WI38 (cell line): ENCODE measurements at regions not wholly inside any gene's neighbourhood (a gene's known extent, or its start where the extent isn't known, plus 50 kb on each side); places are given as distances from the start of the nearest gene placed in this dataset.

ENCODE experiments used
- H3K4me3 ChIP-seq: 2 replicates; pipeline ENCODE4 v1.5.1; 2011; ENCODE audit warnings: low read depth, mild to moderate bottlenecking, control low read depth, low read length
- TF ChIP-seq, protein P1 (sequence below): IDR thresholded peaks from 2 replicates; pipeline ENCODE4 v1.5.1; 2012; ENCODE audit warnings: low read depth, mild to moderate bottlenecking, control low read depth, low read length

DNA sequence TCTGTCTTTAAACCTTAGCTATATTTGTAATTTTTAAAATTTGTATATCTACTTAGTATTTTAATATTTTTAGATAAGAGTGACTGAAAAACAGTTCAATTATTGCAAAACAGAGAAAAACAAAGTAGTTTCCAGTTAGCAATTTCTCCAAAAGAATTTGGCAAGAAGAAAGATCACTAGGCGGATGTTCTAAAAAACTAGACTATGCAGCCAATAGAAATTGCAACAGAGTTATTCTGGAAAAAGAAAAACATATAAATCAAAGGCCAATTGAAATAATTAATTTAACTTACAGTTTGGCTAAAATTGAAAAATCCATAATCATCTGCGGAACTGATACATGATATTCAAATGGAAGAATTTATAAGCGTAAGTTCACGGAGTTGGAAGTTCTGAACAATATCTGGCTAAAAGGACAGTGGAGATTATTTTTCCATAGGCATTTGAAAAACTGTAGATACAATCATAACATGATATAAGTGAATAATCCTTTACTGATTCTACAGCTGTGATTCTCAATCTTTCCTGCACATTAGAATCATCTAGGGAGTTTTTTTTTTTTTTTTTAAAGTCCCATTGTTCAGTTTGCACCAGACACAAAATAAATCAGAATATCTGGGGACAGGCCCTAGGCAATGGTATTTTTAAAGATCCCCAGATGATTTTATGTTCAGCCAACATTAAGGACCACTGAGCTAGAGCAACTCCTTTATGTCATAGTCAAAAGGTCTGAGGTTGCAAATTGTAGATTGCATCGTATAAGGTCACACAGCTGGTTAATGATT lies 605.1 kb upstream of the DAB2 start:
- H3K4me3 ChIP-seq, result no peak overlapping the region
- TF ChIP-seq, protein P1, sequence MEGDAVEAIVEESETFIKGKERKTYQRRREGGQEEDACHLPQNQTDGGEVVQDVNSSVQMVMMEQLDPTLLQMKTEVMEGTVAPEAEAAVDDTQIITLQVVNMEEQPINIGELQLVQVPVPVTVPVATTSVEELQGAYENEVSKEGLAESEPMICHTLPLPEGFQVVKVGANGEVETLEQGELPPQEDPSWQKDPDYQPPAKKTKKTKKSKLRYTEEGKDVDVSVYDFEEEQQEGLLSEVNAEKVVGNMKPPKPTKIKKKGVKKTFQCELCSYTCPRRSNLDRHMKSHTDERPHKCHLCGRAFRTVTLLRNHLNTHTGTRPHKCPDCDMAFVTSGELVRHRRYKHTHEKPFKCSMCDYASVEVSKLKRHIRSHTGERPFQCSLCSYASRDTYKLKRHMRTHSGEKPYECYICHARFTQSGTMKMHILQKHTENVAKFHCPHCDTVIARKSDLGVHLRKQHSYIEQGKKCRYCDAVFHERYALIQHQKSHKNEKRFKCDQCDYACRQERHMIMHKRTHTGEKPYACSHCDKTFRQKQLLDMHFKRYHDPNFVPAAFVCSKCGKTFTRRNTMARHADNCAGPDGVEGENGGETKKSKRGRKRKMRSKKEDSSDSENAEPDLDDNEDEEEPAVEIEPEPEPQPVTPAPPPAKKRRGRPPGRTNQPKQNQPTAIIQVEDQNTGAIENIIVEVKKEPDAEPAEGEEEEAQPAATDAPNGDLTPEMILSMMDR, result no peak

DNA sequence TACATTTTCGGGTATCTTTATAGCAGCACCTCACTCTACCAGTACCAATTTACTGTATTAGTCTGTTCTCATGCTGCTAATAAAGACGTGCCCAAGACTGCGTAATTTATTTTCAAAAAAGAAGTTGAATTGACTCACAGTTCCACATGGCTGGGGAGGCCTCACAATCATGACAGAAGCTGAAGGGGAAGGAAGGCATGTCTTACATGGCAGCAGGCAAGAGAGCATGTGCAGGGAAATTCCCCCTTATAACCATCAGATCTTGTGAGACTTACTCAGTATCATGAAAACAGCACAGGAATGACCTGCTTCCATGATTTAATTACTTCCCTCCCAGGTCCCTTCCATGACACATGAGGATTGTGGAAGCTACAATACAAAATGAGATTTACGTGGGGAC lies 602.6 kb upstream of the DAB2 start:
- TF ChIP-seq, protein P1, result no peak
- no peak overlapping the region for H3K4me3 ChIP-seq

DNA sequence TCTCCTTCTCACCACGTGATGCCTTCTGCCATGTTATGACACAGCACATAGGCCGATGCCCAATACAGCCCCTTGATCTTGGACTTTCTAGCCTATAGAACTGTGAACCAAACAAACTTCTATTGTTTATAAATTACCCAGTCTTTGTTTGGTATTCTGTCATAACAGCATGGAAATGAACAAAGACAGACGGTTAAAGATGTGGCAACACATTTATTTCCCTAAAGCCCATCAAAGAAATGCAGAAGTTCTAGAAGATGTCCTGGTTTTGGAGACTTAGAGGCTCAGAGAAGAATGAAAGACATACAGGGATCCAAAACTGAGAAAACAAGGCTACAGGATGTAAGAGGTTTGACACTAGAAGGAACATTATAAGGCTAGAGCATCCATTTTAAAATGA lies 600.8 kb upstream of the DAB2 start:
- no peak overlapping the region for H3K4me3 ChIP-seq
- TF ChIP-seq, protein P1, result no peak

DNA sequence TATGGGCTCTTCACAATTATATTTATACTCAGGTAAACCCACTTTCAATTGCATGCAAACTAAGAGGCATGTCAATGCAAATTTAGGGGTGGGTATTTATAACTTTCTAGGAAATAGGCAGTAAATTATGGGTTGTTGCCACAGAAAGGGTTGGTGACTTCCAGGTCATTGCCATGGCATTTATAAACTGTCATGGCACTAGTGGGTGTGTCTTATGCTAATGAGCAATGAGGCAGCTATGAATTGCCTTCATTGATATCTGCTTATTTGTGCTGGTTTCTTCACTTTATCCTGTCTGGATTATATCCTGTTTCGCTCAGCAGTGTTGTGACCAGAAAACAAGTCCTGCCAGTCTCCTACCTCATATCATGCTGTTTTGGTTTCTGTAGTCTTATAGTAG lies 597.3 kb upstream of the DAB2 start:
- TF ChIP-seq, protein P1, result no peak

DNA sequence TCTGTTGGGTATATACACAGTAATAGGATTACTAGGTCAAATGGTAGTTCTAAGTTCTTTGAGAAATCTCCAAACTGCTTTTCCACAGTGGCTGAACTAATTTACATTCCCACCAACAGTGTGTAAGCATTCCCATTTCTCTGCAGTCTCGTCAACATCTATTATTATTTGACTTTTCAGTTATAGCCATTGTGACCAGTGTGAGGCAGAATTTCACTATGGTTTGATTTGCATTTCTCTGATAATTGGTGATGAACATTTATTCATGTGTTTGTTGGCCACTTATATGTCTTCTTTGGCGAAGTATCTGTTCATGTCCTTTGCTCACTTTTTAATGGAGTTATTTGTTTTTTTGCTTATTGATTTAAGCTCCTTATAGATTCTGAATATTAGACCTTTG lies 596.2 kb upstream of the DAB2 start:
- TF ChIP-seq, protein P1, result no peak
- no peak overlapping the region for H3K4me3 ChIP-seq

More for the DNA sequence above, 597.3 kb upstream of the DAB2 start:
- no peak overlapping the region for H3K4me3 ChIP-seq

DNA sequence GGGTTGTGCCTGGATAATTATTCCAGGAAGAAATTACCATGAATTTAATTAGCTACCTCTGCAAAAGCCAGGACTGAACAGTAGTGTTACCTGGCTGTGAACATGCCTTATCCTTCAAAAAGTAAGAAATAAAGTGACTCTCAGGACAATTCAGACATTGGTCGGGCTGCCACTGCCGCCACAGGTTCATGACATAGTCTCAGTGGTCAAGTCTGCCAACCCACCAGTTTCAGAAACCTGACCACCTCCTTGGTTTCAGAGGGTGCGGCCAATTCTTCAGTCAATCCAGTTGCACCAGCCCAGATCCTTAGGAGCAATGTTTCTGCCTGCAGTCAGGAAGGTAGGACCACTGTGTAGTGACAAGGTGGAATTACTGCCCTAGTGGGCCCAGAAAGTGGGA lies 593.1 kb upstream of the DAB2 start:
- TF ChIP-seq, protein P1, result no peak
- H3K4me3 ChIP-seq, result no peak overlapping the region

DNA sequence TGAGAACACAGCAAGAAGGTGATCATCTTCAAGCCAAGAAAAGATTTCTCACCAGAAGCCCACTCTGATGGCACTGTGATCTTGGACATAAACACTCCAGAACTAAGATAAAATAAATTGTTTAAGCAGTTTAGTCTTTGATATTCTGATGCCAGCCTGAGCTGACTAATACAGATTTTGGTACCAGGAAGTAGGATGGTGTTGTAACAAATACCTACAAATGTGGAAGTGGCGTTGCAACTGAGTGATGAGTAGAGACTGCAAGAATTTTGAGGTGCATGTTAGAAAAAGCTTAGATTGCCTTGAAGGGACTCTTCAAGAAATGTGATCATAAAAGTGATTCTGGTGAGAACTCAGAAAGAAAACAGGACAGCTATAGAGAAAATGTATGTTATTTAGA lies 592.4 kb upstream of the DAB2 start:
- TF ChIP-seq, protein P1, result no peak
- no peak overlapping the region for H3K4me3 ChIP-seq
